PC-9 (cell line): ENCODE measurements at regions not wholly inside any gene's neighbourhood (a gene's known extent, or its start where the extent isn't known, plus 50 kb on each side); places are given as distances from the start of the nearest gene placed in this dataset.

Experiments
- BruUV-seq: library from RNA; stranded (reverse); fragments of 400-500 nt; replicated peaks from 2 replicates; lab custom pipeline; 2021; lab: Mats Ljungman, UMichigan
- CTCF ChIA-PET: fragments of 300-600 bp; sonication (Branson Sonifier 250); formaldehyde crosslinking; loops from one replicate; lab custom pipeline; 2022; ENCODE audit warnings: antibody characterized with exemption; lab: Charles Lee
- POLR2A ChIA-PET: fragments of 300-600 bp; sonication (Branson Sonifier 250); formaldehyde crosslinking; loops from one replicate; lab custom pipeline; 2022; ENCODE audit warnings: antibody characterized with exemption; ENCODE audit not compliant: unreplicated experiment; lab: Charles Lee
- DNase-seq, 2 experiments: peaks; one replicate each; pipeline versions ENCODE4 v3.0.0 to v3.0.0-alpha.2; 2015 to 2022; ENCODE audit warnings: mixed read lengths in 1 of 2
- H2AFZ ChIP-seq: fragments of 200-600 bp; sonication (generic); 2 replicates; pipeline ENCODE4 v1.8.1; 2017; ENCODE audit warnings: antibody characterized with exemption
- H3F3A ChIP-seq: fragments of 200-600 bp; sonication (generic); 2 replicates; pipeline ENCODE4 v1.8.1; 2017; ENCODE audit warnings: antibody characterized with exemption, mild to moderate bottlenecking, low read depth; ENCODE audit not compliant: insufficient read depth
- H3K27ac ChIP-seq: fragments of 200-600 bp; sonication (generic); 2 replicates; pipeline ENCODE4 v1.6.1; 2016; ENCODE audit warnings: mixed run types
- H3K27me3 ChIP-seq: fragments of 200-600 bp; sonication (generic); 2 replicates; pipeline ENCODE4 v1.6.1; 2016; ENCODE audit warnings: low read depth, mixed run types; ENCODE audit not compliant: insufficient read depth
- H3K36me3 ChIP-seq: fragments of 200-600 bp; sonication (generic); 2 replicates; pipeline ENCODE4 v1.6.1; 2016; ENCODE audit warnings: low read depth, mixed run types
- H3K4me1 ChIP-seq: fragments of 200-600 bp; sonication (generic); replicated peaks from 2 replicates; pipeline ENCODE4 v1.6.1; 2016; ENCODE audit warnings: mixed run types; ENCODE audit not compliant: insufficient read depth
- H3K4me2 ChIP-seq: fragments of 200-600 bp; sonication (generic); 2 replicates; pipeline ENCODE4 v1.6.1; 2017; ENCODE audit warnings: mixed run types
- H3K4me3 ChIP-seq: fragments of 200-600 bp; sonication (generic); 2 replicates; pipeline ENCODE4 v1.6.1; 2016; ENCODE audit warnings: mixed run types
- H3K79me2 ChIP-seq: fragments of 200-600 bp; sonication (generic); 2 replicates; pipeline ENCODE4 v1.6.1; 2017; ENCODE audit warnings: low read depth, mixed run types
- H3K9me2 ChIP-seq: fragments of 200-600 bp; sonication (generic); 2 replicates; pipeline ENCODE4 v1.8.1; 2017; ENCODE audit warnings: mild to moderate bottlenecking; ENCODE audit not compliant: insufficient read depth
- H3K9me3 ChIP-seq: fragments of 200-600 bp; sonication (generic); 2 replicates; pipeline ENCODE4 v1.8.1; 2016; ENCODE audit warnings: low read depth; ENCODE audit not compliant: insufficient read depth
- H4K20me1 ChIP-seq: fragments of 200-600 bp; sonication (generic); 2 replicates; pipeline ENCODE4 v1.8.1; 2017; ENCODE audit not compliant: insufficient read depth
- CTCF ChIP-seq: fragments of 200-600 bp; sonication (generic); conservative IDR thresholded peaks from 2 replicates; pipeline ENCODE4 v1.6.1; 2017; ENCODE audit warnings: mixed run types, antibody characterized with exemption, mild to moderate bottlenecking, moderate library complexity
- EZH2 ChIP-seq: fragments of 200-600 bp; sonication (generic); IDR thresholded peaks from 2 replicates; pipeline ENCODE4 v1.8.0; 2017; ENCODE audit warnings: antibody characterized with exemption, low read depth
- intact Hi-C: fragments of 100-400 bp; cut with micrococcal nuclease; formaldehyde crosslinking; loops from one replicate; pipeline ENCODE4 v1.10.0; 2022; ENCODE audit not compliant: unreplicated experiment

GRCh38 chr14:40944521-40944920, 662.2 kb upstream of the LRFN5 start:
- Histone ChIP-seq H3K4me2 (no peak overlapping the region), H3K79me2 (no peaks in the 10 kb centered on the region), H4K20me1 (no peaks in the 10 kb centered on the region), H3K36me3 (no peaks in the 10 kb centered on the region), H3K4me1 (no peaks in the 10 kb centered on the region), H3K9me3 (no peaks in the 10 kb centered on the region), H3K27me3 (no peaks in the 10 kb centered on the region), H3F3A (no peaks in the 10 kb centered on the region), H2AFZ (no peak overlapping the region), H3K4me3 (no peak overlapping the region), H3K9me2 (no peaks in the 10 kb centered on the region), H3K27ac (no peak overlapping the region)
- ChIA-PET POLR2A (no interaction called here), CTCF (no interaction called here)
- no TSS peak for BruUV-seq
- intact Hi-C loops = no loop called here
- DNase-seq = no peak
- TF ChIP-seq EZH2 = no peak
- TF ChIP-seq CTCF = no peak

- Histone ChIP-seq H3K27ac (no peak overlapping the region), H3K36me3 (no peaks in the 10 kb centered on the region), H3K4me3 (no peak overlapping the region), H3K9me2 (no peaks in the 10 kb centered on the region), H4K20me1 (no peaks in the 10 kb centered on the region), H3F3A (no peaks in the 10 kb centered on the region; the same call in 1 of the 2 replicates), H3K9me3 (no peaks in the 10 kb centered on the region), H3K4me2 (no peak overlapping the region), H3K27me3 (no peaks in the 10 kb centered on the region), H3K4me1 (no peaks in the 10 kb centered on the region), H3K79me2 (no peaks in the 10 kb centered on the region), H2AFZ (no peak overlapping the region)
- POLR2A ChIA-PET = no interaction called here
- TF ChIP-seq CTCF (no peak), EZH2 (no peak)
- CTCF ChIA-PET = no interaction called here
- BruUV-seq = no TSS peak
- no peak for DNase-seq
- intact Hi-C loops = no loop called here
These were observed 669.8 kb upstream of the LRFN5 start for GRCh38 chr14:40936861-40937260.

- BruUV-seq = no TSS peak
- Histone ChIP-seq H3K27me3 (no peaks in the 10 kb centered on the region), H2AFZ (no peak overlapping the region), H4K20me1 (no peaks in the 10 kb centered on the region), H3K4me3 (no peak overlapping the region), H3K79me2 (no peaks in the 10 kb centered on the region), H3K9me2 (0 out of 2 replicates have a peak, but pooled peaks cover 2% of the 10 kb centered on the region), H3K27ac (no peak overlapping the region), H3K4me1 (no peaks in the 10 kb centered on the region), H3K36me3 (no peaks in the 10 kb centered on the region), H3K4me2 (no peak overlapping the region), H3F3A (no peaks in the 10 kb centered on the region), H3K9me3 (no peaks in the 10 kb centered on the region)
- intact Hi-C loops = no loop called here
- POLR2A ChIA-PET = no interaction called here
- no peak for DNase-seq
- TF ChIP-seq CTCF (no peak), EZH2 (no peak)
- CTCF ChIA-PET = no interaction called here
These were observed 686.3 kb upstream of the LRFN5 start for GRCh38 chr14:40920380-40920779.
